GM23248 (cell line): ENCODE measurements at regions not wholly inside any gene's neighbourhood (a gene's known extent, or its start where the extent isn't known, plus 50 kb on each side); places are given as distances from the start of the nearest gene placed in this dataset.

Experiments
- DNase-seq: peaks from one replicate; pipeline ENCODE4 v3.0.0-alpha.2; 2015
- H2AFZ ChIP-seq: fragments of 200-600 bp; sonication (generic); 2 replicates; pipeline ENCODE4 v1.6.1; 2016; ENCODE audit warnings: antibody characterized with exemption
- H3F3A ChIP-seq: fragments of 200-600 bp; sonication (generic); 2 replicates; pipeline ENCODE4 v1.6.1; 2016; ENCODE audit warnings: mild to moderate bottlenecking, antibody characterized with exemption, mixed run types; ENCODE audit not compliant: insufficient read depth
- H3K27ac ChIP-seq: fragments of 200-600 bp; sonication (generic); 2 replicates; pipeline ENCODE4 v1.5.1; 2016; ENCODE audit warnings: mild to moderate bottlenecking
- H3K27me3 ChIP-seq: fragments of 200-600 bp; sonication (generic); replicated peaks from 2 replicates; pipeline ENCODE4 v1.6.1; 2016; ENCODE audit warnings: mild to moderate bottlenecking; ENCODE audit not compliant: insufficient read depth
- H3K36me3 ChIP-seq: fragments of 200-600 bp; sonication (generic); 2 replicates; pipeline ENCODE4 v1.6.1; 2016; ENCODE audit warnings: low read depth, mild to moderate bottlenecking
- H3K4me1 ChIP-seq: fragments of 200-600 bp; sonication (generic); 2 replicates; pipeline ENCODE4 v1.6.1; 2016; ENCODE audit warnings: mild to moderate bottlenecking; ENCODE audit not compliant: insufficient read depth
- H3K4me2 ChIP-seq: fragments of 200-600 bp; sonication (generic); one replicate; pipeline ENCODE4 v1.6.1; 2016; ENCODE audit warnings: mild to moderate bottlenecking; ENCODE audit not compliant: unreplicated experiment
- H3K4me3 ChIP-seq: fragments of 200-600 bp; sonication (generic); 2 replicates; pipeline ENCODE4 v1.5.1; 2016; ENCODE audit warnings: mild to moderate bottlenecking
- H3K79me2 ChIP-seq: fragments of 200-600 bp; sonication (generic); 2 replicates; pipeline ENCODE4 v1.6.1; 2016; ENCODE audit warnings: mild to moderate bottlenecking; ENCODE audit not compliant: insufficient read depth
- H3K9ac ChIP-seq: fragments of 200-600 bp; sonication (generic); 2 replicates; pipeline ENCODE4 v1.6.1; 2016; ENCODE audit warnings: mild to moderate bottlenecking
- H3K9me2 ChIP-seq: fragments of 200-600 bp; sonication (generic); 2 replicates; pipeline ENCODE4 v1.6.1; 2016; ENCODE audit warnings: mixed run types, mild to moderate bottlenecking, moderate library complexity; ENCODE audit not compliant: insufficient read depth
- H3K9me3 ChIP-seq: fragments of 200-600 bp; sonication (generic); one replicate; pipeline ENCODE4 v1.6.1; 2017; ENCODE audit warnings: low read depth
- H4K20me1 ChIP-seq: fragments of 200-600 bp; sonication (generic); 2 replicates; pipeline ENCODE4 v1.6.0; 2016; ENCODE audit not compliant: insufficient read depth
- EZH2 ChIP-seq: fragments of 200-600 bp; sonication (generic); IDR thresholded peaks from 2 replicates; pipeline ENCODE4 v1.6.1; 2018; ENCODE audit warnings: antibody characterized with exemption, mild to moderate bottlenecking; ENCODE audit not compliant: insufficient read depth, poor library complexity, severe bottlenecking
- EZH2phosphoT487 ChIP-seq: fragments of 200-600 bp; sonication (generic); IDR thresholded peaks from 2 replicates; pipeline ENCODE4 v1.6.1; 2018; ENCODE audit warnings: antibody characterized with exemption, moderate library complexity, mild to moderate bottlenecking, low read depth; ENCODE audit not compliant: insufficient read depth
- WGBS, 2 experiments: methylation state at CpG; one replicate each; pipeline ENCODE4 v1.1.6; 2015 to 2017; ENCODE audit warnings: low lambda C conversion rate in 2 of 2, low coverage in 1 of 2; ENCODE audit errors: missing lambda C conversion rate in 2 of 2; 5-methylcytosine and 5-hydroxymethylcytosine counted together
- in situ Hi-C: fragments of 300-500 bp; cut with MboI; formaldehyde crosslinking; loops from 2 replicates; pipeline ENCODE4 v1.15.0; 2020

- Histone ChIP-seq H3F3A (no peaks in the 10 kb centered on the region), H3K36me3 (no peaks in the 10 kb centered on the region), H3K9me2 (no peaks in the 10 kb centered on the region), H3K9ac (no peak overlapping the region), H3K4me1 (no peaks in the 10 kb centered on the region), H3K4me2 (no peak overlapping the region), H2AFZ (no peak overlapping the region), H4K20me1 (no peaks in the 10 kb centered on the region), H3K27me3 (peaks cover 38% of the 10 kb centered on the region), H3K27ac (no peak overlapping the region), H3K79me2 (no peaks in the 10 kb centered on the region), H3K4me3 (no peak overlapping the region), H3K9me3 (no peaks in the 10 kb centered on the region)
- TF ChIP-seq EZH2phosphoT487, result no peak
- no peak for TF ChIP-seq EZH2
- 74 to 80% methylated on average over 2 of the region's 2 CpGs for WGBS, 2 experiments
- no peak for DNase-seq
- in situ Hi-C loops, result loop anchor here (10.0 kb wide), 1 partner anchor 188 kb away; the partner anchor contains the start of gene PIGO
These were observed 51.0 kb upstream of the PHF24 start for GRCh38 chr9:34907044-34907443.

DNA sequence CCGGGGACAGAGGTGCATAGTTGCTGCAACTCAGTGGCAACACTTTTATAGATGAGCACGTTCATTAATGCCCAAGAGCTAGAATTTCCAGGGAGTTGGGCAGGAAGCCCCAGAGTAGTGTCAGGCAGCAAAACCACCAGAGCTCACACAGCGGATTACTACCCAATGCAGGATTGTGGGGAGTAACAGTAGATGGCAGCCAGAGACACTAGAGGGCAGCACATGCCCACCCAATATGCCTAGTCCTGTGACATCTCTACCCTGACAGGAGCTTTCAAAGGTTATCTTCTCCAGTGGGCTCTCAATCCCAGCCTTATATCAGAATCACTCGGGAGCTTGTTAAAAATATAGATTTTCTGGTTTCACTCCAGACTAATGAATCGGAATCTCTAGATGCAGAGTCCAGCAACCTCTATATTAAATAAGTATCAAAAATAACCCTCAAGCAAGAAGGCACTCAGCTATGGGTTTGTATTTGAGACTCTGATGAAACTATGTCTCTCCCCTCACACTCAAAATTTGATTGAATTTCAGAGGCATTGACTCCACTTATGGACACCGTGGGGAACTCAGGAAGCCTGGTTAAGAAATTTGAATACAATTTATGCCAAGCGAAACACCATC lies 58.4 kb upstream of the PHF24 start:
- Histone ChIP-seq H4K20me1 (no peaks in the 10 kb centered on the region), H3K79me2 (no peaks in the 10 kb centered on the region), H3K4me2 (no peak overlapping the region), H3K4me3 (no peak overlapping the region), H3K9ac (no peak overlapping the region), H3K27me3 (peaks cover 35% of the 10 kb centered on the region), H3K36me3 (no peaks in the 10 kb centered on the region), H3K27ac (no peak overlapping the region), H3K9me3 (no peaks in the 10 kb centered on the region), H3F3A (no peaks in the 10 kb centered on the region), H3K9me2 (no peaks in the 10 kb centered on the region), H2AFZ (no peak overlapping the region), H3K4me1 (no peaks in the 10 kb centered on the region)
- TF ChIP-seq EZH2 (no peak), EZH2phosphoT487 (no peak)
- in situ Hi-C loops, result loop anchor here (10.0 kb wide), 1 partner anchor 195 kb away; the partner anchor contains the start of gene PIGO
- 18 to 21% methylated on average over 7 of the region's 7 CpGs for WGBS, 2 experiments
- peak; percentile 81 for DNase-seq

GRCh38 chr9:34898846-34899245 lies 59.2 kb upstream of the PHF24 start:
- in situ Hi-C loops, result no loop called here
- H3K4me2 ChIP-seq, result no peak overlapping the region
- H3K4me3 ChIP-seq, result no peak overlapping the region
- H3K4me1 ChIP-seq, result no peaks in the 10 kb centered on the region
- H2AFZ ChIP-seq, result no peak overlapping the region
- no peak overlapping the region for H3K27ac ChIP-seq
- DNase-seq, result no peak
- H3K27me3 ChIP-seq, result peaks cover 38% of the 10 kb centered on the region
- H3F3A ChIP-seq, result no peaks in the 10 kb centered on the region
- no peaks in the 10 kb centered on the region for H3K36me3 ChIP-seq
- no peak for TF ChIP-seq EZH2phosphoT487
- TF ChIP-seq EZH2, result no peak
- no peaks in the 10 kb centered on the region for H3K9me2 ChIP-seq
- no peaks in the 10 kb centered on the region for H4K20me1 ChIP-seq
- H3K79me2 ChIP-seq, result no peaks in the 10 kb centered on the region
- 44 to 56% methylated on average over 8 of the region's 8 CpGs for WGBS, 2 experiments
- H3K9me3 ChIP-seq, result no peaks in the 10 kb centered on the region
- no peak overlapping the region for H3K9ac ChIP-seq

DNA sequence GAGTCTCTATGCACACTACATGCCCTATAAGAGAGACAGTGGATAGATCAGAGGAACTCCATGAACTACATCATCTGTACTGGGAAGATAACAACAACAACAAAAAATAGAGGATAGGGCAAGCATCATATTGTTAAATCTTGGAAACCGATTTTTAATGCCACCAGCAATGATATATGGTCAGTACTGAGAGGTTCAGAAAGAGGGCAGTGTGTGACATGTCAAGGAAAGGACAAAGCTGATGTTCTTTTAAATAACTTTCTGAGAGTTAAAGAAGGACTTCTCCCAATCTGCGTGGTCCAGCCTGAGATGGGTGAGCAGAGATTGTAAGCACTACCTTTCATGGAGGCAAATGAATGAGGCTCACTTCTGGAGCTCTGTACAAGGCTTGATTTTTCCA lies 62.0 kb upstream of the PHF24 start:
- H3K36me3 ChIP-seq, result no peaks in the 10 kb centered on the region
- 45 to 48% methylated on average over 2 of the region's 2 CpGs for WGBS, 2 experiments
- peak; percentile 14 for DNase-seq
- no peaks in the 10 kb centered on the region for H3K4me1 ChIP-seq
- in situ Hi-C loops, result no loop called here
- H3K27ac ChIP-seq, result no peak overlapping the region
- no peaks in the 10 kb centered on the region for H3K79me2 ChIP-seq
- no peaks in the 10 kb centered on the region for H3F3A ChIP-seq
- peaks cover 57% of the 10 kb centered on the region for H3K27me3 ChIP-seq
- no peak overlapping the region for H3K4me3 ChIP-seq
- H3K4me2 ChIP-seq, result no peak overlapping the region
- no peak overlapping the region for H2AFZ ChIP-seq
- no peaks in the 10 kb centered on the region for H4K20me1 ChIP-seq
- H3K9me2 ChIP-seq, result no peaks in the 10 kb centered on the region
- TF ChIP-seq EZH2phosphoT487, result no peak
- H3K9ac ChIP-seq, result no peak overlapping the region
- H3K9me3 ChIP-seq, result no peaks in the 10 kb centered on the region

- no peaks in the 10 kb centered on the region for H3K4me1 ChIP-seq
These were observed 65.2 kb upstream of the PHF24 start for GRCh38 chr9:34892886-34893285.

More at GRCh38 chr9:34892886-34893285, 65.2 kb upstream of the PHF24 start:
- Histone ChIP-seq H3K79me2 (no peaks in the 10 kb centered on the region), H2AFZ (no peak overlapping the region), H3K36me3 (no peaks in the 10 kb centered on the region), H3K9me3 (no peaks in the 10 kb centered on the region), H3K9me2 (no peaks in the 10 kb centered on the region), H3K4me2 (no peak overlapping the region), H3K27me3 (peaks cover 59% of the 10 kb centered on the region), H3K4me3 (no peak overlapping the region), H3K9ac (no peak overlapping the region), H3F3A (no peaks in the 10 kb centered on the region), H4K20me1 (no peaks in the 10 kb centered on the region), H3K27ac (no peak overlapping the region)
- 54 to 63% methylated on average over 5 of the region's 5 CpGs for WGBS, 2 experiments
- in situ Hi-C loops, result no loop called here
- DNase-seq, result no peak
- TF ChIP-seq EZH2phosphoT487, result no peak
- no peak for TF ChIP-seq EZH2
